Omental fat pad (tissue), 3 donors: ENCODE measurements at regions not wholly inside any gene's neighbourhood (a gene's known extent, or its start where the extent isn't known, plus 50 kb on each side); places are given as distances from the start of the nearest gene placed in this dataset.

ENCODE experiments used
- ATAC-seq: fragments of 150-250 bp; one replicate; pipeline ENCODE4 v1.9.1; 2016; ENCODE audit warnings: mild to moderate bottlenecking, moderate library complexity; ENCODE audit not compliant: low FRiP score
- DNase-seq: peaks from one replicate; pipeline ENCODE4 v3.0.0-alpha.2; 2019; ENCODE audit warnings: low spot score
- TF ChIP-seq, protein P1 (sequence below), 3 donors: fragments of 450-650 bp; IDR thresholded peaks; one replicate each; pipeline ENCODE4 v1.5.1; 2016 to 2017; ENCODE audit warnings: antibody characterized with exemption in 3 of 3, mild to moderate bottlenecking in 3 of 3, moderate library complexity in 2 of 3

GRCh38 chr5:81843845-81844244, 92.9 kb upstream of the SSBP2 start:
- DNase-seq (no peak), ATAC-seq (no peak)
- TF ChIP-seq, protein P1, sequence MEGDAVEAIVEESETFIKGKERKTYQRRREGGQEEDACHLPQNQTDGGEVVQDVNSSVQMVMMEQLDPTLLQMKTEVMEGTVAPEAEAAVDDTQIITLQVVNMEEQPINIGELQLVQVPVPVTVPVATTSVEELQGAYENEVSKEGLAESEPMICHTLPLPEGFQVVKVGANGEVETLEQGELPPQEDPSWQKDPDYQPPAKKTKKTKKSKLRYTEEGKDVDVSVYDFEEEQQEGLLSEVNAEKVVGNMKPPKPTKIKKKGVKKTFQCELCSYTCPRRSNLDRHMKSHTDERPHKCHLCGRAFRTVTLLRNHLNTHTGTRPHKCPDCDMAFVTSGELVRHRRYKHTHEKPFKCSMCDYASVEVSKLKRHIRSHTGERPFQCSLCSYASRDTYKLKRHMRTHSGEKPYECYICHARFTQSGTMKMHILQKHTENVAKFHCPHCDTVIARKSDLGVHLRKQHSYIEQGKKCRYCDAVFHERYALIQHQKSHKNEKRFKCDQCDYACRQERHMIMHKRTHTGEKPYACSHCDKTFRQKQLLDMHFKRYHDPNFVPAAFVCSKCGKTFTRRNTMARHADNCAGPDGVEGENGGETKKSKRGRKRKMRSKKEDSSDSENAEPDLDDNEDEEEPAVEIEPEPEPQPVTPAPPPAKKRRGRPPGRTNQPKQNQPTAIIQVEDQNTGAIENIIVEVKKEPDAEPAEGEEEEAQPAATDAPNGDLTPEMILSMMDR (IDR thresholded peaks at IDR 0.05) = no peak

GRCh38 chr5:81842795-81843398, 92.0 kb upstream of the SSBP2 start:
- DNase-seq (no peak), ATAC-seq (no peak)
- TF ChIP-seq, protein P1 (IDR thresholded peaks at IDR 0.05) = no peak

DNA sequence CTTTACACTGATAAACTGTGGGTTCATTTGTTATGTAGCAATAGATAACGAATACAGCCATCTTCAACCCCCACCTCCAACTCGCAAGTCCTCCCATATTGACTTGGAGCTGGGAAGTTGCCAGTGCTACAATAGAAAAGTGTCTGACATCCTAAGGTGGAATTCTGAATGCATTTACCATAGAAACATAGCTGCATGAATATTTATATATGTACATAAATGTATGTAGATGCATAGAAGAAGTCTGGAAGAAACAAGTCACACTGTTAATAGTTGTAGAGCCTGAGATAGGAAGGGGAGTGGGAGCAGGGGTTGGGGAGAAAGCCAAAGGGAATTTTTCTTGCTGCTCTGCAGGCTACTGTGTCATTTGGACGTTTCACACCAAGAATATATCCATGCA, 88.1 kb upstream of the SSBP2 start:
- ATAC-seq = no peak
- TF ChIP-seq, protein P1 (IDR thresholded peaks at IDR 0.05) = no peak

GRCh38 chr5:81838307-81838906, 87.5 kb upstream of the SSBP2 start:
- TF ChIP-seq, protein P1 (IDR thresholded peaks at IDR 0.05) = no peak
- ATAC-seq (peak; percentile 48), DNase-seq (no peak)

More for the DNA sequence above, 88.1 kb upstream of the SSBP2 start:
- no peak for DNase-seq

- DNase-seq (no peak), ATAC-seq (no peak)
- TF ChIP-seq, protein P1 (IDR thresholded peaks at IDR 0.05) = no peak
Observed at GRCh38 chr5:81837667-81838306, 86.9 kb upstream of the SSBP2 start.

GRCh38 chr5:81835814-81836367, 85.0 kb upstream of the SSBP2 start:
- no peak for DNase-seq
- ATAC-seq = no peak
- TF ChIP-seq, protein P1 (IDR thresholded peaks at IDR 0.05) = no peak
